Upper lobe of left lung (tissue), 6 donors: ENCODE measurements at regions not wholly inside any gene's neighbourhood (a gene's known extent, or its start where the extent isn't known, plus 50 kb on each side); places are given as distances from the start of the nearest gene placed in this dataset.

Experiments
- ATAC-seq, 2 donors: fragments of 200-7000 bp; cut with Tn5 transposase; one replicate each; pipeline ENCODE4 v1.9.1; 2022; ENCODE audit warnings: mild to moderate bottlenecking in 2 of 2, moderate library complexity in 2 of 2; ENCODE audit not compliant: low FRiP score in 2 of 2
- DNase-seq, 2 donors: peaks; one replicate each; pipeline ENCODE4 v3.0.0-alpha.2; 2019 to 2020
- H3K27ac ChIP-seq, 4 donors: fragments of 200-600 bp; sonication (generic); one replicate each; pipeline ENCODE4 v1.5.1; 2016 to 2019
- H3K27me3 ChIP-seq, 4 donors: fragments of 200-600 bp; sonication (generic); one replicate each; pipeline ENCODE4 v1.5.1; 2017 to 2019
- H3K36me3 ChIP-seq, 4 donors: fragments of 200-600 bp; sonication (generic); one replicate each; pipeline ENCODE4 v1.5.1; 2016 to 2019
- H3K4me1 ChIP-seq, 4 donors: fragments of 200-600 bp; sonication (generic); one replicate each; pipeline ENCODE4 v1.5.1; 2018 to 2019
- H3K4me3 ChIP-seq, 4 donors: fragments of 200-600 bp; sonication (generic); one replicate each; pipeline ENCODE4 v1.5.1; 2017 to 2019; ENCODE audit warnings: mild to moderate bottlenecking in 2 of 4, moderate library complexity in 1 of 4
- H3K9me3 ChIP-seq, 4 donors: fragments of 200-600 bp; sonication (generic); one replicate each; pipeline ENCODE4 v1.5.1; 2018 to 2019
- CTCF ChIP-seq, 6 experiments: fragments of 450-650 bp in 4 of 6; fragments of 200-600 bp in 2 of 6; sonication (generic) in 2 of 6; IDR thresholded peaks; one replicate each; pipeline ENCODE4 v1.5.1; 2016 to 2019; ENCODE audit warnings: antibody characterized with exemption in 6 of 6
- EP300 ChIP-seq, 4 donors: sonication (generic); formaldehyde crosslinking; IDR thresholded peaks; one replicate each; pipeline ENCODE4 v1.5.1; 2017; ENCODE audit warnings: antibody characterized with exemption in 4 of 4, control low read depth in 2 of 4
- POLR2A ChIP-seq, 4 donors: fragments of 450-650 bp; IDR thresholded peaks; one replicate each; pipeline ENCODE4 v1.5.1; 2016 to 2017; ENCODE audit warnings: antibody characterized with exemption in 4 of 4, mild to moderate bottlenecking in 2 of 4
- POLR2AphosphoS5 ChIP-seq, 2 donors: sonication (generic); formaldehyde crosslinking; IDR thresholded peaks; one replicate each; pipeline ENCODE4 v1.5.1; 2017; ENCODE audit warnings: antibody characterized with exemption in 2 of 2
- WGBS, 2 donors: methylation state at CpG; one replicate each; pipeline ENCODE4 v1.1.5; 2017 to 2018; 5-methylcytosine and 5-hydroxymethylcytosine counted together
- donor health status: DM: no; HTN: no; CAD: no; lungs with moderate emphysema.
- donor health status: DM: no; HTN: yes; CAD: no; lungs with severe emphysema.

- 79 to 87% methylated on average over 2 of the region's 2 CpGs for WGBS, 2 donors
- Histone ChIP-seq H3K27me3 (no peaks in the 10 kb centered on the region), H3K27ac (no peak overlapping the region), H3K4me1 (peaks cover 0 to 5% (median 0%) of the 10 kb centered on the region in 4 donors), H3K9me3 (no peaks in the 10 kb centered on the region), H3K4me3 (no peak overlapping the region), H3K36me3 (no peaks in the 10 kb centered on the region)
- no peak for TF ChIP-seq CTCF (IDR thresholded peaks at IDR 0.05)
- TF ChIP-seq POLR2AphosphoS5 (IDR thresholded peaks at IDR 0.05), result no peak
- no peak for ATAC-seq
- no peak for DNase-seq
Observed at GRCh38 chr4:55731959-55732358, 87.6 kb upstream of the EXOC1L start.

GRCh38 chr4:55732864-55733263 lies 86.7 kb upstream of the EXOC1L start:
- no peak for DNase-seq
- no peaks in the 10 kb centered on the region for H3K36me3 ChIP-seq
- ATAC-seq, result no peak
- H3K9me3 ChIP-seq, result no peaks in the 10 kb centered on the region
- H3K27ac ChIP-seq, result no peak overlapping the region
- no peaks in the 10 kb centered on the region for H3K27me3 ChIP-seq
- peaks cover 0 to 5% (median 0%) of the 10 kb centered on the region in 4 donors for H3K4me1 ChIP-seq
- no peak overlapping the region for H3K4me3 ChIP-seq
- no peak for TF ChIP-seq EP300 (IDR thresholded peaks at IDR 0.05)
- TF ChIP-seq POLR2A (IDR thresholded peaks at IDR 0.05), result no peak
- no peak for TF ChIP-seq POLR2AphosphoS5 (IDR thresholded peaks at IDR 0.05)
- TF ChIP-seq CTCF (IDR thresholded peaks at IDR 0.05), result no peak
- WGBS, 2 donors, result 68 to 83% methylated on average over 3 of the region's 3 CpGs

GRCh38 chr4:55733932-55734331 lies 85.7 kb upstream of the EXOC1L start:
- Histone ChIP-seq H3K27me3 (no peaks in the 10 kb centered on the region), H3K4me3 (no peak overlapping the region), H3K9me3 (no peaks in the 10 kb centered on the region), H3K27ac (no peak overlapping the region), H3K4me1 (peaks cover 0 to 5% (median 0%) of the 10 kb centered on the region in 4 donors), H3K36me3 (no peaks in the 10 kb centered on the region)
- 38 to 54% methylated on average over 2 of the region's 2 CpGs for WGBS, 2 donors
- ATAC-seq, result peak in 1 of 2 donors; percentile 79
- peak in 1 of 2 donors; percentile 90 for DNase-seq
- no peak for TF ChIP-seq EP300 (IDR thresholded peaks at IDR 0.05)
- TF ChIP-seq POLR2AphosphoS5 (IDR thresholded peaks at IDR 0.05), result no peak
- no peak for TF ChIP-seq POLR2A (IDR thresholded peaks at IDR 0.05)
- TF ChIP-seq CTCF (IDR thresholded peaks at IDR 0.05), result no peak

- ATAC-seq (no peak), DNase-seq (no peak)
- Histone ChIP-seq H3K36me3 (no peaks in the 10 kb centered on the region), H3K4me3 (no peak overlapping the region), H3K27ac (no peak overlapping the region), H3K27me3 (no peaks in the 10 kb centered on the region), H3K4me1 (peaks cover 0 to 5% (median 0%) of the 10 kb centered on the region in 4 donors), H3K9me3 (no peaks in the 10 kb centered on the region)
- TF ChIP-seq CTCF (IDR thresholded peaks at IDR 0.05), result peak in 4 of 6 experiments; percentile 10 to 38 (median 36)
- no peak for TF ChIP-seq POLR2AphosphoS5 (IDR thresholded peaks at IDR 0.05)
- WGBS, 2 donors, result 29 to 31% methylated on average over 3 of the region's 3 CpGs
Observed at GRCh38 chr4:55736605-55737183, 82.9 kb upstream of the EXOC1L start.

GRCh38 chr4:55742655-55743202 lies 76.9 kb upstream of the EXOC1L start:
- H3K9me3 ChIP-seq, result no peaks in the 10 kb centered on the region
- no peak overlapping the region for H3K27ac ChIP-seq
- H3K27me3 ChIP-seq, result no peaks in the 10 kb centered on the region
- H3K4me3 ChIP-seq, result no peak overlapping the region
- DNase-seq (peak in 1 of 2 donors; percentile 0), ATAC-seq (no peak)
- TF ChIP-seq CTCF (IDR thresholded peaks at IDR 0.05), result no peak
- no peak for TF ChIP-seq EP300 (IDR thresholded peaks at IDR 0.05)
- no peak for TF ChIP-seq POLR2A (IDR thresholded peaks at IDR 0.05)
- TF ChIP-seq POLR2AphosphoS5 (IDR thresholded peaks at IDR 0.05), result no peak
- no peaks in the 10 kb centered on the region for H3K36me3 ChIP-seq
- 33 to 42% methylated on average over 5 of the region's 5 CpGs for WGBS, 2 donors
- no peaks in the 10 kb centered on the region for H3K4me1 ChIP-seq
